ENCODE measurements at regions not wholly inside any gene's neighbourhood (a gene's known extent, or its start where the extent isn't known, plus 50 kb on each side); places are given as distances from the start of the nearest gene placed in this dataset.

GRCh38 chr3:170766823-170767575, 103.0 kb downstream of the RPL22L1 start (continued):
- 0 out of 2 replicates have a peak, but pooled peaks have one; percentile 53 for TF ChIP-seq ZNF395 (CRISPR knock-in tag; IDR thresholded peaks at IDR 0.05)
- TF ChIP-seq SREBF1 (IDR thresholded peaks at IDR 0.05; ENCODE audit: borderline replicate concordance, low read depth, low read length) = no peak
- peak; percentile 63 for TF ChIP-seq SMAD4 (CRISPR knock-in tag; conservative IDR thresholded peaks at IDR 0.05)
- TF ChIP-seq LEF1 (IDR thresholded peaks at IDR 0.05) = peak; percentile 39
- TF ChIP-seq KLF13 (tag; IDR thresholded peaks at IDR 0.05; ENCODE audit: borderline replicate concordance, low read depth) = 0 out of 2 replicates have a peak, but pooled peaks have one; percentile 19
- TF ChIP-seq FUS (optimal IDR thresholded peaks at IDR 0.05; ENCODE audit: low read depth, low read length) = no peak
- 0 out of 2 replicates have a peak, but pooled peaks have one; percentile 14 for TF ChIP-seq ZNF134 (CRISPR knock-in tag; conservative IDR thresholded peaks at IDR 0.05)
- no peak for TF ChIP-seq CHD4 (IDR thresholded peaks at IDR 0.05; ENCODE audit: insufficient read depth, insufficient replicate concordance, low read depth, low read length, poor library complexity, severe bottlenecking)
- TF ChIP-seq PHB (CRISPR knock-in tag; IDR thresholded peaks at IDR 0.05) = no peak
- no peak for TF ChIP-seq IRF2 (CRISPR knock-in tag; IDR thresholded peaks at IDR 0.05)
- TF ChIP-seq DMBX1 (CRISPR knock-in tag; IDR thresholded peaks at IDR 0.05; ENCODE audit: borderline replicate concordance) = peak; percentile 76
- TF ChIP-seq MGA (IDR thresholded peaks at IDR 0.05) = peak; percentile 66
- TF ChIP-seq HDAC3 (IDR thresholded peaks at IDR 0.05; ENCODE audit: borderline replicate concordance, partially characterized antibody) = no peak

All from K562 (cell line).